Fibroblast of skin of left quadriceps (primary cell): ENCODE measurements at regions not wholly inside any gene's neighbourhood (a gene's known extent, or its start where the extent isn't known, plus 50 kb on each side); places are given as distances from the start of the nearest gene placed in this dataset.
"Not testable (repeated sequence)": the region's sequence is repeated elsewhere in the genome, so short reads cannot be mapped to it uniquely, and the experiment has no call there.

Source experiments
- DNase-seq, 2 experiments: peaks; one replicate each; pipeline ENCODE4 v3.0.0-alpha.2; 2013; ENCODE audit warnings: low read depth in 2 of 2

DNA sequence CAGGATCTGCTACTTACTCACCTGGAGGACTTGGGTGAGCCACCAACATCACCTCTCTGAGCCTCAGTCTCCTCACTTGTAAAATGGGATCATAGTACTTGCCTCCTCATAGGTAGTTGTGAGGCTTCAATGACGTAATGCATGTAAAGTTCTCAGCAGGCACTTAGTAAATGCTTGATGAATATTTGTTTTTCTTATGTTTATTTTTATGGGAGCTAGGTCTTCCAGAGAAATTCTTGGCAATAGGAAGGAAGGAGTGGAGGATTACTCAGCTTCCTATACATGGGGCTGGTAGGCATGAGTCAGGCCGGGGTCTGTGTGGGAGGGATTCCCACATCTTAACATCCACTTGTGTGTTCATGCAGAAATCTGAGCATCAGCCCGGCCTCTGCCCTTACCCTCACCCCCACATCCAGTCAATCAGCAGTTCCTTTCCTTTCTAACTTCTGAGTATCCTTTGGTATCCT, 95.4 kb upstream of the USP24 start:
- peak; percentile 96 to 97 for DNase-seq

DNA sequence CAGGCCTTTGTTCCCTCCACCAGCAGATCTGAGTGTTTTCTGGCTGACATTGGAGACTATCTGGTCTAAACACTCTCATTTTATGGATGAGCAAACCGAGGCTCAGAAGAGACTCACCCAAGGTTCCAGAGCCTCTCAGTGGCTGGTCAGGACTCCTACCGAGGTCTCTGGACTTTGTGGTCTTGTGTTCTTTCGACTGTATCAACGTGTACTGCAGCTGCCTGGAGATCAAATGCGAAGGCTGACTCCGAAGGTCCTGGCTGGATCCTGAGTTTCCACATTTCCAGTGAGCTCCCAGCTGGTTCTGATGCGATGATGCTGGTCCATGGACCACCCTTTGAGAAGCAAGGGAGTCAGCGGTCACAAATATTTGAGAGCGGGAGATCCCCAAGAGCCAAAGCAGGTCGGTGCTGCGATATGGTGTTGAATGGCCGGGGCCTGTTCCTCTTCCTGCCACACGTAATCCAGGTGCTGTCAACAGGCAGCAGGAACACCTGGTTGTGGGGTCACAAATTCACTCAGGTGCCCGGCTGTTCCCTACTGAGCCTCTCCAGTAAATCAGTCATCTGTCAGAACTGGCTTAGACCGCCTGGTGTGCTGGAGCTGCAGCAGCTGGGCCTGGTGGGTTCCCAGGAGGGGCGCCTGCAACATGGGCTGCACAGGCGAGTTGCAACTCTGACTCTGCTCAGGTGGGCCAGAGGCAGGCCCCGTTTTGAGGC, 94.8 kb upstream of the USP24 start:
- DNase-seq, result no peak

DNA sequence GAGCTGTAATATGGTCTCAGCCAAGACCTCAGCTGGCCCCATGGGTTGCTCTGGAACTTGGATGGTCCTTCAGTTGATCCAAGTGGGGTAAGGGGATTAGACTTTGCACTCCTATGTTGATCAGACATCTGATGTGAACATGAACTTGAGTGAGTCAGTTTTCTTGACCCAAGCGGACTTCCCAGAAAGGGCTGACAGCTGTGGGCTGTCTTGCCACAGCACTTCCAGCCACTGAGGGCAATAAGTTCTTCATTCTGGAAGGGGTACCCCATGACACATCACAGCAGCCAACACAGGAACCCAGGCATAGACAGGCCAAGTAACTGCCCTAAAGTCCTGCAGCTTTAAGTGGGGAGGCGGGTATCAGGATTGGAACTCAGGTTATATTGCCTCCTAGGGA, 93.9 kb upstream of the USP24 start:
- DNase-seq, result no peak

DNA sequence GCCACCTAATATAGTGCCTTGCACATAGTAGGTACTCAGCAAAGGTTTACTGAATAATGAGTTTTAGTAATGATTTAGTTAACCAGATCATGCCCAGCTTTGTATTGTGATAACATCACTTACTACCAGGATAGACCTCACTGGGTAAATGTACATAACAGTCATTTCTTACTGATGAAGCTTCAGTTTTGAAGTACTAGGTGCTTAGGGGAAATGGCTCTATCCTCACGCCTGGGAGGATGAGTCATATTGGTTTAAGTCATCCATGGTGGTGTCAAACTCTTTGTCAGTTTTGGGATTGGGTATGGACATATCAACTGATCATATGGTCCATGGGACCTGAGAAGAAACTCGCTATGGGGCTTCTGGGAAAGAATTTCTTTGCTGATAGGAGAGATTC, 90.6 kb upstream of the USP24 start:
- no peak for DNase-seq

DNA sequence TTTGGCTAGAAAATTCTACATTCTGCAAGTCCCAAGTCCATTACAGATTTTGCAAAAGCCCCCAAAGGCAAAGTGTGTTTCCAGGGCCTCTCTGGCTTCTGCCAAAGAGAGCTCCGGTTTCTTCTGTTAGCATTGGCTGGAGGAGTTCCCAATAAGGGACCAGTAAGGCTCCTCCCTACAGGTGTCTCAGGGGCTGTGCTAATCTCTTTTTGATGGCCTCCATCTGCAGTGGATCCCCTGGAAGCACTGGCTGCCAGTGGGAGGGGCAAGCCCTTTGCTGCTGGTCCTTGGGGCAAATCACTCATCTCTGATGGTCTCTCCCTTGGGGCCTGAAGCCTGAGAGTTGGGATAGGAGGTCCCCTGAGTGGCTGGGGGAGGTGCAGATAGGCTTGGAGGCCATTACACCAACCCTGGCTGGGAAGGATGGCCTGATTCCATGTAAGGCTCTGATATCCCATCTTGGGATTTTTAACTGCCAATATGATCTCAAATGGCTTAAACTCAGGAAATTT, 89.1 kb upstream of the USP24 start:
- no peak for DNase-seq

DNA sequence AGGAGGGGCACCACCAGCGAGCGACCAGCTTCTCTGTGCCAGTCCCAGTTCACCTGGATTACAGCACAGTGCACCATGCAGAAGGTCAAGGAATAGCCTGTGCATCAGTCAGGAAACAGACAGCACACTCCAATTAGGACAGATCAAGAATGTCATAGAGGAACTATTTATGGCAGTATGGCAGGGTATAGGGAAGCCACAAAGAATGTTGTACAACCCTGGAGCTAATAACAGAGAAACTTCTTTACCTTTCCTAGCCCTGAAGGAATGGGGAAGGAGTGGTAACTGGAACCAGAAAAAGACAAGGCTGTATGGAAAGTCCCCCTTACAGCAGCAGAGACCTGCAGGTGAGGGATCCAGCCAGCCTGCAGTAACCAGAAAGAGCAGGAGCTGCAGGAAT, 87.8 kb upstream of the USP24 start:
- DNase-seq, result no peak

DNA sequence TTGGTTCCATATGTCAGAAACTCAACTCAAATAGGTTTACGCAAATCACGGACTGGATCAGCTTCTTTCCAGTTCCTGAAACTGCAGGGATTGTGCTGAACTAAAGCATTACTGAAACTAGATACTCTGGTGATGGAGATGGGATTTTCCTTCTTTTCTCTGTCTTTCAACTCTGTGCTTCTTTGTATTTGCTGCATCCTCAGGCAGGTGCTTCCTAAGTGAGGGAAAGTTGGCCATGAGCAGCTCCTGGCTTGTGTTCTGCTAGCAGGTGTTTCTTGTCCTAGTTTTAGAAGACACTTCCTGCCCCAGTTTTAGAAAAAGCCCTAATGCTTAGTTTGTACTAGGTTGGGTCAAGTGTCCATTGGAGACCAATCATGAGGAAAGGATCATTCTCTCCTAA, 86.7 kb upstream of the USP24 start:
- no peak for DNase-seq

DNA sequence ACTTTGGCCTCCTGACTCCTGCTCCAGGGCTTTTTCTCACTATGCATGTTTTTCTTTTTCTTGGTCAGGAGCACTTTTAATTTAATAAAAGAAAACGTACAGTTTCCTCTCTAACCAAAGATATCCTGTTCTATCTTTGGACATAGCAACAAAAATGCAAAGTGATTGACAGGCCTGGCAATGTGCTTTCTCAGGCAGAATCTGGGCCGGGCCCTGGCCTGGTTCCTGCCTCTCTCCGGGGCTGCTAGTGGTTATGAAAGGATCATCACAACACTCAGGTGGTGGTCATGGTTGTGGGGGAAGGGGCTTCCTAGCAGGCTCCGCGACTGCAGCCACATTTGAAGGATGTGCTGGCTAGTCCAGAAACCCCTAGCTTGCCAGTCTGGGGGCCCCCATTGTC, 85.8 kb upstream of the USP24 start:
- DNase-seq, result no peak

DNA sequence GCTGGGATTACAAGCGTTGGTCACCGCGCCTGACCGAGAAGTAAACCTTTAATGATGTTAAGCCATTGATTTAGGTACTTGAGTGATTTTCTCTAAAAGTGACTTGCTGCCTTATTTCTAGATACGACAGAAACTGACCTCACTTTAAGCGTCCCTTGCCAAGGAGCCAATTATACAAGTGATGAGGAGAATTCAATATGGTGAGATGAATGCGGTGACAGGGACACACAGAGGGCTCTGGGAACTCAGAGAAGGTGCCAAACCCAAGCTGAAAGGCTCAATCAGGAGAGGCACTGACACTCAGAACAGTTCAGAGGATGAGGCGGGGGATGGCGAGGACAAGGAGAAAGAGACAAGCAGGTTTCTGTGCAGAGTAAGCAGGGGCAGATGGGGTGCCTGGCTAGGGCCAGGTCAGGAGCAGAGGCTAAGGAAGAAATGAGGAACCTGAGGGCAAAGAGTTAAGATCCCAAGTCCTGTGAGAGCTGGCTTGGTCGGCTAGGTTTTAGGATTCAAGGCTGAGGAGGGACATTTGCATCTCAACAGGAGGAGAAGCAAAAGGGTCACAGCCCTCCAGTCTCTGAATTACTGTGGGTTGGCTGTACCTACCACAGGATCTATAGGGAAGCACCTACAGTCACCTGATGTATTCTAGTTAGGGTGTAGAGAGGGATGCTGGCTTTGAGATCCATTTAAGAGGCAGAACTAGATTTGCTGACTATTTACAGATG, 83.2 kb upstream of the USP24 start:
- no peak for DNase-seq

DNA sequence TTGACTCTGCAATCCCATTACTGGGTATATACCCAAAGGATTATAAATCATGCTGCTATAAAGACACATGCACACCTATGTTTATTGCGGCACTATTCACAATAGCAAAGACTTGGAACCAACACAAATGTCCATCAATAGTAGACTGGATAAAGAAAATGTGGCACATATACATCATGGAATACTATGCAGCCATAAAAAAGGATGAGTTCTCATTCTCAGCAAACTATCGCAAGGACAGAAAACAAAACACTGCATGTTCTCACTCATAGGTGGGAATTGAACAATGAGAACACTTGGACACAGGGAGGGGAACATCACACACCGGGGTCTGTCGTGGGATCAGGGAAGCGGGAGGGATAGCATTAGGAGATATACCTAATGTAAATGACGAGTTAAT, 81.1 kb upstream of the USP24 start:
- not testable (repeated sequence) for DNase-seq

DNA sequence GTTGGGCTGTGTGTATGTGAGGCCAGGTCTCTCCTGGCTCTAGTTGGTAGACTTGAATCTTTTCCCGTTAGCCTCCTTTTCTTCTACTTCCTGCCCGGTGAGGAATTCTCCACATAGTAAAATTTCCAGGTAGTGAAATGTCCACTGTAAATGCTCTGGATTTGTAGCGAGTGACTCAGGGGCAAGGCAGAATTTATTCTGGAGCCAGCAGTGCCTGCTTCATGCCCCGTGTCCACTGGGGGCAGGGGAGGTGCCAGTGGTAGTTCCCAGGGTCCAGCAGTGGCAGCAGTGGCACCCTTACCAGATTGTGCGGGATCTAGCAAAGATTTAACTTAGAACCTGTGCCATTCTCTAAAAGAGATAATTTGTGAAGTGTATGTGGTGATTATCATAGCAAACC, 74.5 kb upstream of the USP24 start:
- DNase-seq, result no peak

DNA sequence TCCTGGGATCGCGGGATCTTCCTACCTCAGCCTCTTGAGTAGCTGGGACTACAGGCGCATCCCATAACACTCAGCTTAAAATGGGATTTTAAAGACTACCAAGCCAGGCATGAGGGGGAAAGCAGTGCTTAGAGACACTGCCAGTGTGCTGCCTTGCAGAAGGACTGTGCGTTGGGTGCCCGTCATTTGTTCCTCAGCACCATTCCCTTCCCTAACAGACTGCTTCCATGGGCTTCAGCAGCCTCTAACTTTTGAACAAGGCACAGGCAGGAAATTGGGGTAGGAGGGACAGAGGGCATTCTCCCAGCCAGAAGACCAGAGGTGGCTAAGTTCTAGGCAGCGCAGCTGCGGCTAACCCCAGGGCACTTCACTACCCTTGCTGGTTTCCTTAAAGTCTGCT, 73.9 kb upstream of the USP24 start:
- no peak for DNase-seq

DNA sequence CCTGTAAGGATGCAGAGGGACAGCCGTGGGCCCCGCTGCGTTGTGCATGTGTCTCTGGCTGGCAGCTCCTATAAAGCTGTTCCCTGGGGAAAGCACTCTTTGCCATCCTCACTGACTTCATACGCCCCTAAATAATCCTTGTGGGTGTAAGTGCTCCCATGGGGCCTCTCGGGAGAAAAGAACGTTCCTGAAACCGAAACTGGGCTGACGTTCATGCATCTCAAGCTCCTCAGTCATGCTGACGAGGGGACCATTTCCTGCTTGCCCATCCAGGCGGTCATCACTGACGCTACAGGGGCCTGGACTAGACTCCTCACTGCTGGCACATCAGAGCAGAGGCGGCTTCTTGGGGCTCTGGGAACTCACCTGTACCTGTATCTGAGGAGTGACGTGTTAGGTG, 73.1 kb upstream of the USP24 start:
- DNase-seq, result no peak

DNA sequence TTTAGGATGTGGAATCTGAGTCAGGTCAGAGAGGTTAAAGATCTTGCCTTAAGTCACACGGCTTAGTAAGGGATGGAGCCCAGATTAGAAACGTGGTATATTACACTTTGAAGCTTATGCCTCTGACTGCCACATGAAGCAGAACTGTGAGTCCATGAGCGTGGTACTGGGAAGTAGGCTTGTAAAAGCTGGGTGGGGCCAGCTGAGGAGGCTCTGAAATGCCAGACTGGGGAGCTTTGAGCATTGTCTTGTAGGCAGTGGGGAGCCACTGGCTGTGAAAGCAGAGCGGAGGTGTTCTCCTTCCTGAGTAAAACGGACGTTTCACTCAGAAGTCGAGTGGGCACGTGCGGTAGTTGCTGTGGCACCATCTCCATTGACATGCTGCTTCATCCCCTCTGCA, 72.6 kb upstream of the USP24 start:
- no peak for DNase-seq

DNA sequence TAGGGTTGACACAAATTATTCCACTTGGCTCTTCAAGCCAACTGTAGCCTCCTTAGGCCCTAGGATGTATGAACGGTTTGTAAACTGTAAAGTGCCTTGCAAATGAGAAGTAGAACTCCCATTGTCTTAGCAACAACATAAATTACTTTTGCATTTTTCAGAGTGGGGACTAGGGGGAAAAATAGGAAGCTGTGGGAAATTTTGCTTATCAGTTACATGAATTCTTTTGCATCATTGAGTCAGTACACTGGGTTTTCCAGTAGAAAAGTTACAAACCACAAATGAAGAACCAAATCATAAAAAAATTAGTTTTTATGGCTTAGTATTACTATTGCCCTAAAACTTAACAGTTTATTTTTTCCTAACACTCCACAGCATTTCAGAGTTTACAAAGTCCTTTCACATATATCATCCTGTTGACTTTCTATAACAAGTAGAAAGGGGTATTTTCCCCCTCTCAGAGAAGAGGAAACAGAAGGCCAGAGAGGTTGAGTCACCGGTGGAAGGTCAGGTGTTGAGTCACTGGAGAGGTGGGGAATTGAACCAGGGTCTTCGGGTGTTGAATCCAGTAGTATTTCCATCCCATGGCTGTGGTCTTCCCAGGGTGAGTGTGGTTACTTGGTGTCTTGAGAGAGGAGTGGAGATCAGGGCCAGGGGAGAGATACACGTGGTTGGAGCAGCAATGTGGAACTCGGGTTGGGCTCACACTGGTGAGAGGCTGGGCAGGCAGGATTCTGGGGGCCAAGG, 71.9 kb upstream of the USP24 start:
- DNase-seq, result no peak

DNA sequence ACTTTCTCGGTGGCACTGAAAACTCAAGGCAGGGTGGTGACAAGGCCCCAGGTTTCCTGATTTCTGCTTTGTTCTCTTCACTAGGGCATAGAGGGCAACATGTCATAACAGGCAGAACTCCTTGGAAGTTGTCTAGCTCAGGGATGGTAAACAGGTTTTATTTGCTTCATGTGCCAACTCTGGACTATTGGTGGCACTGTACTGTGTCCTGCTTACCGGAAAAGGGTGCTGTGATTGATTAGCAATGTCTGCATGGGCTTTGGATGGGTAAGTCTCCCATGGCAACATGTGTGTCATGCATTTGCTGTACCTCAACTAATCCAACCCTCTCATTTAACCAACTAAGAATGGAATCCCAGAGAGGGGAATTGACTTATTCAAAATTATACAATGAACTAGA, 70.7 kb upstream of the USP24 start:
- DNase-seq, result no peak

DNA sequence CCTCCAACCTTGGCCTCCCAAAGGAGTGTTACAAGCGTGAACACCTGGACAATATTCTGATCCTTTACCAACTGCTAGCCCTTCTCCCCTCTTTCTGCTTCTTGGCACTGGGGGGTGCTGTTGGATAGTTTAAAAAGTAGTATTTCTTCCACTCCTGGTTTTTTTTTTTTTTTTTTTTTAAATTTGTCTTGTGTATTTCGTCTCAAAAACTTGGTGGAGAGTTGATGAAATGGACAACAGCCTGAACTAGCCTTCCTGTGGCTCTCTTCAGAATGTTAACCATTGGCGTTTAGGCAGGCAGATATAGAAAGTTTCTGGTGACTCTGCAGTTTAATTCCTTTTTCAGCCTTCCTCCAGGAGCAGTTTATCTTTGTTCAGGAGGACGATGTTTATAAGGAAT, 69.7 kb upstream of the USP24 start:
- peak; percentile 29 to 48 for DNase-seq

DNA sequence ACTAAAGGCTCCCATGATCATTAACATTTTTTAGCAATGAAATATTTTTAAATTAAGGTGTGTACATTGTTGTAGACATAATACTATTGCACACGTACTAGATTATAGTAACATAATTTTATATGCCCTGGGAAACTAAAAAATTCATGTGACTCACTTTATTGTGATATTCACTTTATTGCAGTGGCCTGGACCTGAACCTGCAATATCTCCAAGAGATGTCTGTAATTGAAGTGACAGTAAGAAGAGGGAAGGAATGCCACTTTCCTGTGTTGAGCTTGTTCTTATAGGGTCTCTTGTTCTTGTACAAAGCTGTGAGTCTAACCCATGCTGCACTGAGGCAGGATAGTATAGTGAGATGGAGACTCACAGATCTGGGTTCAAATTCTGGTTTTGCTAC, 66.9 kb upstream of the USP24 start:
- no peak for DNase-seq

DNA sequence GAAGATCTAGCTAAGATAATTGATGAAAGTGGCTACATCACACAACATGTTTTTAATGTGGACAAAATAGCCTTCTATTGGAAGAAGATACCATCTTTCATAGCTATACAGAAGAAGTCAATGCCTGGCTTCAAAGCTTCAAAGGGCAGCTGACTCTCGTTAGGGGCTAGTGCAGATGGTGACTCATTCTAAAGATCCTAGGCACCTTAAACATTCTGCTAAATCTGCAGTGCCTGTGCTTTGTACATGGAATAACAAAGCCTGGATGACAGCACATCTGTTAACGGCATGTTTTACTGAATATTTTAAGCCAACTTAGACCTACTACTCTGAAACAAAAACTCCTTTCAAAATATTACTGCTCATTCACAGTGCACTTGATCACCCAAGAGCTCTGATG, 65.6 kb upstream of the USP24 start:
- DNase-seq, result peak; percentile 40 to 42

DNA sequence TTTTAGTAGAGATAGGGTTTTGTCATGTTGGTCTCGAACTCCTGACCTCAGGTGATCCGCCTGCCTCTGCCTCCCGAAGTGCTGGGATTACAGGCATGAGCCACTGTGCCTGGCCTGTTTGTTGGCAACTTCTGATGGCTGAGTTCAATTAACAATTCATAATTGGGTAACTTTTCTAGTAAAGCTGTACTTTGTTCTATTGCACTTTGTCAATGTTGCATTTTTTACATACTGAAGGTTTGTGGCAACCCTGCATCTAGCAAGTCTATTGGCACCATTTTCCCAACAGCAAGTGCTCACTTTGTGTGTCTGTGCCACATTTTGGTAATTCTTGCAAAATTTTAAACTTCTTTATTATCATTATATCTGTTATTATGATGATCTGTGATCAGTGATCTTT, 64.5 kb upstream of the USP24 start:
- no peak for DNase-seq

DNA sequence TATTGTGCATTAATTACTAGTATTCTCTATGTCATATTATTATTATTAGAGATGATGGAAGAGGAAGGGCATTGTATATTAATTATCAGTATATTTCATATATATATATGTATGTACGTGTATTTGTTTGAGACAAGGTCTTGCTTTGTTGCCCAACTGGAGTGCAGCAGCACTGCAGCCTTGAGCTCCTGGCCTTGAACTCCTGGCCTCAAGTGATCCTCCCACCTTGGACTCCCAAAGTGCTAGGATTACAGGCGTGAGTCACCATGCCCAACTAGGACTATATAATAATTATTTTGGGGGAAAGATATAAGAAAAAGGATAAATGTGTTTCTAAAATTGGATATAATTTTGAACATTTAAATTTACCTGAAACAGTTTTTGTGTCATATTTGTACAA, 63.2 kb upstream of the USP24 start:
- no peak for DNase-seq

DNA sequence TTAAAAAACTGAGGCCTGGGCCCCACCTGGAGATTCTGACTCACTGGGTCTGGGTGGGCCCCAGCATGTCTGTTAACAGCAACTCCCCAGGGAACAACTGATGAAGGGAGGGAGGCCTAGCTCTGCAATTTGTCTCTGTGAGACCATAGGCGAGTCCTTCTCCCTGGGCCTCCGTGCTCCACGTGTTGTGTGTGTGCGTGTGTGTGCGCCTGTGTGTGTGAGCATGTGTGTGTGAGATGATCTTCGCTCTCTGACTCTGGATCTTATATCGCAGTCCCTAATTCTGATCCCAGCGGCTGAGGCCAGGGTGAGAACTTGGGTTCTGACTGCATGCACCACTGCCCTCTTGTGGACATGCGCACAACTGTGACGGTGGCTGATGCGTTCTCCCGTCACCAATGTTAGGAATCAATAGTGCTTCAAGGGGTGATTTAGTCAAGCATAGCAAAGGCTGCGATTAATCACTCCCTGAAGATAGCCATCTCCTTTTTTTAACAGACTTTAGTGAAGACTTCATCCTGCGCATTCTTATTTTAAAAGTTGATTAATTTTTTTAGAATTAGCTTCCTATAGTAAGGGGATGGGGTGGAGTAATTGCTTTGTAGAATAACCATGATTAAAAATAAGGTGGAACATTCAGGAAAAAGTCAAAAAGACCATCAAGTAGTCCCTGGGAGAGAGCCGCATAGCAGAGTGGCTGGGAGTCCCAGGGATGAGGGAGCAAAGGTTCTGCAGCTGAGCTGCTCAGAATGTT, 62.4 kb upstream of the USP24 start:
- peak; percentile 50 to 53 for DNase-seq
